ENCODE measurements at regions not wholly inside any gene's neighbourhood (a gene's known extent, or its start where the extent isn't known, plus 50 kb on each side); places are given as distances from the start of the nearest gene placed in this dataset.

DNA sequence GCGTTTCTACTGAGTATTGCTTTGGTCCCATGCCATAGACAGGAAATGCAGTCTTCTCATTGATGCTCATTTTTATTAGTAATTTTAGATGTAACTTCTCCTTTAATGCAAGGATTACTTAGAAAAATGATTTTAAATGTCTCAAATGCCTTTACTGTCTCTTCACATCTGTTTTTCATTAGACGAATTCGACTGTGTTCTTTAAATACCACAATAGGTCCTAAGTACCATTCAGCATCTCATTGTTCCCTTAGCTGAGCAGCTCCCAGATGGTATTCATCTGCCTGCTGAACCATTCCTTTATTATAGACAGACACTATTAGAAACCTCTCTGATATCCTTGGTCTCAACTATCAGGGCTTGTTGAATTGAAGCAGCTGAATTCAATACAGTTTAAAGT lies 113.6 kb downstream of the LSMEM1 start:
- DNase-seq: peak; percentile 86

DNA sequence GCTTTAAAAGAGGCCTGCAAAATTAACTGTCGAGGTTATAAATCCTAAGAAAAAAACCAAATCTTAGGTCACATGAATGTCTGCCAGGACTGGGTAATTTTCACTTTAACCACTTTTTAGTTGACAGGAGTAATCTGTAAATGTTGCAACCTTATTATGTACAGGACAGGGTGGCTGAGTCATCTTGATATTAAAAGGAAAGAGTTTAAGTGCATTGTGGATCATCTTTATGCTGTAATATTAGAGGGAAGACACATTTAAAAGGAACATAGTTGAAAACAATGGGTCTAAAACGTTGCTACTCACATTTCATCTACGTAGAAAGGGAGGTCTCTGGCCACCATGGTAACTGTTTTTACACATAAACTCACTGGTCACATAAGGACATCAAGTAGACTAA lies 115.5 kb downstream of the LSMEM1 start:
- DNase-seq: peak; percentile 19

DNA sequence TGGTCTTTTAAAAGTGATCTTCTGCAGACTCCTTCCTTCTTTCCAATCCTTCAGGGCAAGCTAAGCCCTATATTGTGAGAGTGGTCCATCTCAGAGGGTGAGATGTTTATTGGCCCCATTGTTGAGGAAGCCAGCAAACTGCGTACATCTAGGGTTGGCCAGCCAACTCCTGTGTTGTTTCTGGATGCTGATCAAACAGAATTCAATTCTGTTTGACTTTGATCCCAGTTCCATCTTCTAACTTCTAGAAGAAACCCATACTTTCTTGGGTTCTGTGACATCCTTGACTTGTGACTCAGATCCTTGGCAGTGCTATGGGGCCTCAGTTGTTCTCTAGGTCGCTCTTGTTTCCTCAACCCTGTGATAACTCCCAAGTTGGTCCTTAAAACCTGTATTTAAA lies 116.2 kb downstream of the LSMEM1 start:
- no peak for DNase-seq

DNA sequence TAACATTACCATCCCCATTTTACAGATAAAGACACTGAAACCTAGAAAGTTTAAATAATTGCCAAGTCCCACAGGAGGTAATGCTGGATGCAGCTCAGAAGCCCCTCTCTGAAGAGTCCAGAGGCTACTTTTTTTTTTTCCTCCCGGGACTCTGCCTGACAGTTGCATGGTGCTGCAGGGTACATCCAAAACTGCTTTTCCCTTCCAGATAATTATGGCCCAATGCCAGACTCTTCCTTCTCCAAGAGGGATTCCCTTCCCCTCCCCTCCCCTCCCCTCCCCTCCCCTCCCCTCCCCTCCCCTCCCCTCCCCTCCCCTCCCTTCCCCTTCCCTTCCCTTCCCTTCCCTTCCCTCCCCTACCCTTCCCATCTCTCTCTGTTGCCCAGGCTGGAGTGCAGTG lies 122.9 kb downstream of the LSMEM1 start:
- DNase-seq: no peak

DNA sequence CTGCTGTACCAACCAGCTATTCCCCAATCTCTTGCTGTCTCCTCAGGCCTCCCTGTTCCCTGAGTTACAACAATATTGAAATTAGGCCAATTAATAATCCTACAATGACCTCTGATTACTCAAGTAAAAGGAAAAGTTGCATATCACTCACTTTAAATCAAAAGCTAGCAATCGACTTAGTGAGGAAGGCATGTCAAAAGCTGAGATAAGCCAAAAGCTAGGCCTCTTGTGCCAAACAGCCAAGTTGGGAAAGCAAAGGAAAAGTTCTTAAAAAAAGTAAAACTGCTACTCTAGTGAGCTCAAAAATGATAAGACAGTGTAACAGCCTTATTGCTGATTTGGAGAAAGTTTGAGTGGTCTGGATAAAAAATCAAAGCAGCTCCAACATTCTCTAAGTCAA lies 129.8 kb downstream of the LSMEM1 start:
- no peak for DNase-seq

DNA sequence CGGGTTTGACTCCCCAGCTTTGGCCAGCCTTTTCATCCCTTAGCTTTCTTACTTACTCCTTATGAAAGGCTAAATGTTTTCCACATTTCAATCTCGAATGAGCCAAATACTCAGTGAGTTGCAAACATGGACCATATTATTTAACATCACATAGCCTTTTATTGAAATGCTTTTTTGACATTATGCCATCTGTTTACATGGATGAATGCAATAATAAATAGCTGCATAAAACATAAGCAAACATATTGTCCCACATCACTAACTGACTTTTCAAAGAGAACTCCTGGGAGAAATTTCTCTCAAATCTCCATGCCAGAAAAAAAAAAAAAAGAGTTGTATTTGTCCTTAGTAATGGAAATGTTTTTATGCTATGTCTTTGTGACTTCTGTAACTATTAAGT lies 134.9 kb downstream of the LSMEM1 start:
- DNase-seq: no peak

DNA sequence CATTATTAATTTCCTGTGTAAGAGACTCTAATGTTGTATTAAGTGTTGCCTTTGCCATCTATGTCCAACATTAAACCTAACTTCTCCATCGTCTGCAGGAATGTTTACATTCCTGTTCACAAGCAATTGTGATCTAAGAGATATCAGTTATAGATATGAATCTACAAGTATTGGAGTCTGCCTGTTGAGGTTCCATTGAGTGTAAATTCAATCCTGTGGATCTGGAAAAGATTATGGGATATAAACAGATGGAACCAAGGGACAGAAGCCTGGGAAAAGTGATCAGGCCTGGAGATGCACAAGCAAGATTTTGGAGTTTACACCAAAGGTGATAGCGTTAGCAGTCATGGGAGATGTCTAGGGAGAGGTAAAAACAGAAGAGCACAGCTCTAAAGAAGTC lies 135.5 kb downstream of the LSMEM1 start:
- no peak for DNase-seq

DNA sequence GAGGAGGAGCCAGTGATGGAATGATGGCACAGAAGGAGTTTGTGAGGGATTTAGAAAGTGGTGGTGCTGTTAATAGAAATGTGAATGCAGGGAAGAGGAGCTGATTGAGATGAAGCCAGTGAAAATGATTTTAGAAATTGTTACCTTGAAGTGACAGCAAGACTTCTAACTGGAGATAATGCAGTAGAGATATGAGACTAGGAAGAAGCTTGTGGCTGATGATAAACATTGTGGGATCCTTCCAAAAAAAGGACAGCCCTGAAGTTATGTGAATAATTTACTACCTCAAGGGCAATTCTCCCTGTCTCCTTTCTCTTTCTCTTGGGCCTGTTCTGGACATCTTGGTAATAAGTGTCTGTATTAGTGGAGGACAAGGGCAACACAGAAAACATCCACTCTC lies 138.6 kb downstream of the LSMEM1 start:
- DNase-seq: no peak

DNA sequence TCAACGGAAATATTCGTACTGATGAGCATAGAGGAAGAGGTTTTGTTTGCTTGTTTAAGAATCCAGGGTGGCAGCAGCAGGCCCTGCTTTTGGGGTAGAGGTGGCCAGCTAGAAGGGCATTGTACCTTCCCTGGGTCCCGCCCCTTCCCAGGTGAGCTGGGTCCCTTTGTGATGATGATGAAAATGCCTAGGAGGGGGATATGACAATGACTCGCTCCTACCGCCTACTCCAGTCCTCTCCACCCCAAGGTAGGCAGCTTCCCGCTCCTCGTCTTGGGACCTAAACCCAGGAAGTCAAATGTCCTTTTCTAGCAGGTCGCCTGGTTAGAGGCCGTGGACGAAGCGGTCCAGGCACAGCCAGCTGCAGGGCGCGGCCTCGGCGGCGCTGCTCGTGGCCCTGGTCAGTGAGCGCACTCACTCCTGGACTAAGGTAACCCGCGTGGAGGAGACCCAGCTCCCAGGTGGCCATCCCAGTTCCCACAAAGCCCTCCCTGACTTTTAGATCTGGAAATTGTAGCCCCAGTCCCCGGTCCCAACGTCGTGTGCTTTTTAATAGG lies 141.4 kb downstream of the LSMEM1 start:
- DNase-seq: no peak

DNA sequence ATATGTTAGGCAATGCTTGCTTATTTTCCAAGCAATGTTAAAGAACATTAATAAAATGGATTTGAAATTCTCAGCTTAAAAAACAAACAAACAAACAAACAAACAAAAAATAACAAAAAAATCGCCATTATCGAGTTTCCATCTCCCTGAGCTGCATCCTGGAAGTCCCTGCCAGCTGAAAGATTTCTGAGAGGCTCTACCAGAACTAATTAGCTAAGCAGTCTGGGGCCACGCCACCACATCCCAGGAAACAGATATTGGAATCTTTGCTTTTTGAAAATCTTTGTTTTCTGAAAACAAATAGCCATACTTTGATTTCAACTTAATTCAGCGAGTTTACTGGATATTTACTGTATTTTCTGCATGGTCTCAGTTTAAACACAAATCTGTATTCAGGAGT lies 143.6 kb downstream of the LSMEM1 start:
- no peak for DNase-seq

DNA sequence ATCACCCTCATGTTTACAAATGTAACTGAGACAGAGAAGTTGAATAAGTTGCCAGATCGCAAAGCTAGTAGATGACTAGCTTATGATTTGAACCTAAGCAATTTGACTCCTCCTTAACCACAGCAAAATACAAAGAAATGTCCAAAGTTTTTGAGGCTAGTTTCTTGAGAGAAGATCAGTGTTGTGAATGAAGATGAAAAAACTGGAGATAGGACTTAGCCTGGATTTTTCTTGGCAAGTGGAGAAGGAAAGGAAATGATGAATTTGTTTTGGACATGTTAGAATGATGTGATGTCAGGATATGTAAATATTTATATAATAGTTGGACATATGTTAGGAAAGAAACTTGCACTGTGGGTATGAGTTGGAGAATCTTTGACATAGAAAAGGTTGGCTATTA lies 149.8 kb downstream of the LSMEM1 start:
- peak; percentile 27 for DNase-seq

DNA sequence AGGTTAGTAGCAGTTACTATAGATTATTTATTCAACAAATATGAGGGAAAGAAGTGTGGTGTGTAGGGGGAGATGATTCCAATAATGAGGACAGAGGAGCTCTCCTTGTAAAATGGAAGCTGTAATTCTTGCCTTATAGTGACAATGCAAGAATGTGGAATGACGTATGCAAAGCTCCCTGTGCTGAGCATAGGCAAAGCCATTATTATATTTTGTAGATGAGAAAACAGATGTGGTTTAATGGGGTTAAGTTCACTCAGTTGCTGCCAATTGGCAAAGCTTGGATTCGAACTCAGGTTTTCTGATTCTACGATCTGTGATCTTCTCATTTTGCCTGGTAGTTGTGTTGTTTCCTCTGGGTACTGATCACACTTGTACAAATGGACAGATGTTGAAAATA lies 153.3 kb downstream of the LSMEM1 start:
- no peak for DNase-seq

DNA sequence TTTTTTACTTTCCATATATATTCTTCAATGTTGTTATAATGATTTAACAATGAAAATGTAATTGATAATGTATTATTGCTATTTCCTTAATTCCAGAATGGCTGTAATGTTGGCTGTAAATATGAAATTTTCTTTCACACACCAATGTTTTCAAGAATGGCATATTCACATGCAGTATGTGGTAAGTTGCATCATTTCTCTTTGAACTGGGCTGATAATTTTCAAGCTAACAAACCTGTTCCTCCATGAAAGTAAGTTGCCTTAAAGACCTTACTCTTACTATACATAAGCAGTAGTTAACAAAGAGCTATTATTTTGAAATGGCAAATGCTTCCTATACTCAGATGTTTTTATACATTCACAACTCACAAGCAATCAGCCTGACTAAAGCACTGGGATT lies 154.5 kb downstream of the TMEM168 start:
- DNase-seq: no peak

DNA sequence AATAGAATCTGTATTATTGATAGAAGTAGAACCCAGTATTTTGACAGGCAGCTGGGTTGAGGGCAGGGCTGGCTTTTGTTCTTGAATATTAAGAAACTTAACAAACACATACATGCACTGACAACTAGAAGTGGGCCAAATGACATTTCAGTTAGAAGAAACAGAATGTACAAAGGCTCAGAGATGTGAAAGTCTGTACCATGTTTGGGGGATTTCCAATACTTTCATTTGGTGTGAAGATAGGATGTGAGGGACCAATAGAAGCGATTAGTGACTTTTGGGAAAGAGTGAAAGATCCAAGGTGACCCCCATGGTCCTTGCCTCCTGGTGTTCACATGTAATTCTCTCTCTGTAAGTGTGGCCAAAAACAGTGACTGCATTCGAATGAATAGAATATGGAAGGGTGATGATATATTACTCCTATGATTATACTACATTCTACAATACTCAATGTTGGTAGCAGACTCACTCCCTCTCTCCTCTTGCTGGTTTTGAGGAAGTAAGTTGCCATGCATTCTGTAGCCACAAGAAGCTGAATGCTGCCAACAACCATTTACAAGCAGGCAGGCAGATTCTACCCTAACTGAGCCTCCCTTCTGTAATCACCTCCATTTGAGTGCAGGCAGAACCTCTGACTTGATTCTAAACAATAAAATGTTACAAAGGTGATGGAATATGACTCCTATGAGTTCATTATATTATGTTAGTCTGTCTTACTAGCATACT lies 151.4 kb downstream of the TMEM168 start:
- DNase-seq: no peak

DNA sequence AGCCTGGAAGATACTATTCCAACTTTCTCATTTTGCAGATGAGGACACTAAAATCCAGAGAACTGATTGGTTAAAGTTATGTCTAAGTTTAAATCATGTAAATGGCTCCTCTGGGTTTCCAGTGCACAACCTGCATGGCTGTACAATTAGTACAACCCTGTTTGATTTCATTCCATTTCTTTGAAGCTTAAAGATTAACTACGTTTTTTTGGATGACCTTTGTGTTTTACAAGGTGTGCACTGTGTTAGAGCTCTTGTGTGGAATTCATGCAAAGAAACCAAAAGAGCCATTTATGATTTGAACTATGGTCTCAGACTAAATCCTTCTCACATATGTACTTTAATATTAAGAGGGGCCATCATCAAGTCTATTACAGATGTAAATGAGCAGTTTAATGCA lies 149.5 kb downstream of the TMEM168 start:
- no peak for DNase-seq

DNA sequence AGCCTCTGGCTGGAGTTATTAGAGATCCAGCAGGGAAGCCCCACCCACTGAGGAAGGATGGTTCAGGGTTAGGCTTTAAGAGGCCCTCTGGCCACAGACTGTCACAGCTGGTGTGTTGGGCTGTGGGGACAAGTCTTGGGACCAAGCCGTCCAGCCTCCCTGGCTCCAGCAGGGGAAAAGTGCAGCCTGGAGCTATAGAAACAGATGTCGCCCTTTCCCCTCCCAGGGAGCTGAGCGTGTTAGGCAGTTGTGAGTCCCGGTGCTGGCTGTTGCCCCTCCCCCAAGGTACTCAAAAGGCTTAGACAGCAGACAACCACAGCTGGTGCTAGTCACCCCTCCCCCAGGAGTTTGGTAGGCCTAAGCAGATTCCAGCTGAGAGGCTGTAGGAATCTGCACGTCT lies 143.4 kb downstream of the TMEM168 start:
- DNase-seq: no peak

DNA sequence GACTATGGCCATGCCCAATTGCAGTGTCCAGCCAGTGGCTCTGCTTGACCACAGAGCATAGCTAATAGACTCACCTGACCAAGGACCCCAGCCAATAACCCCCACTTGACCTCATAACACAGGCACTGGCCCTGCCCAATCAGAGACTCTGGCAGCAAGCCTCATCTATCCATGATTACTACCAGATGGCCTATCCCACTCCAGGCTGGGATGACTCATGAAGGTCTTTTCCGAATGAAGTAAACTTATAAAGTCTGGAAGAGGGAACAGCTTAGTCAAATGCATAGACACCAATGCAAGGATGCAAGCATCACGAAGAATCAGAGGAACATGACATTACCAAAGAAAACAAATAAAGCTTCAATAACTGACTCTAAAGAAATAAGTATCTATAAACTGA lies 141.4 kb downstream of the TMEM168 start:
- no peak for DNase-seq

DNA sequence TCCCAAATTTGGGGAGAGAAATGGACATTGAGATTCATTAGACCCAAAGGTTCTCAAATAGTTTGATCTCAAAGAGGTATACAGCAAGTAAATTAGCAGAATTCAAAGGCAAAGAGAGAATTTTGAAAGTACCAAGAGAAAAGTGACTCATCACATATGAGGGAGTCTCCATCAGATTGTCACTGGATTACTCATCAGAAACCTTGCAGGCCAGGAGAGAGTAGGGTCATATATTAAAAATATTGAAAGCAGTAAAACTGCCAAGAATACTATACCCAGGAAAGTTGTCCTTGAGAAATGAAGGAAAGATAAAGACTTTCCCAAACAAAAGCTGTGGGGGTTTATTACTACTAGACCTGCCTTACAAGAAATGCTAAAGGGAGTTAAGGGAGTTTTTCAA lies 140.6 kb downstream of the TMEM168 start:
- no peak for DNase-seq

DNA sequence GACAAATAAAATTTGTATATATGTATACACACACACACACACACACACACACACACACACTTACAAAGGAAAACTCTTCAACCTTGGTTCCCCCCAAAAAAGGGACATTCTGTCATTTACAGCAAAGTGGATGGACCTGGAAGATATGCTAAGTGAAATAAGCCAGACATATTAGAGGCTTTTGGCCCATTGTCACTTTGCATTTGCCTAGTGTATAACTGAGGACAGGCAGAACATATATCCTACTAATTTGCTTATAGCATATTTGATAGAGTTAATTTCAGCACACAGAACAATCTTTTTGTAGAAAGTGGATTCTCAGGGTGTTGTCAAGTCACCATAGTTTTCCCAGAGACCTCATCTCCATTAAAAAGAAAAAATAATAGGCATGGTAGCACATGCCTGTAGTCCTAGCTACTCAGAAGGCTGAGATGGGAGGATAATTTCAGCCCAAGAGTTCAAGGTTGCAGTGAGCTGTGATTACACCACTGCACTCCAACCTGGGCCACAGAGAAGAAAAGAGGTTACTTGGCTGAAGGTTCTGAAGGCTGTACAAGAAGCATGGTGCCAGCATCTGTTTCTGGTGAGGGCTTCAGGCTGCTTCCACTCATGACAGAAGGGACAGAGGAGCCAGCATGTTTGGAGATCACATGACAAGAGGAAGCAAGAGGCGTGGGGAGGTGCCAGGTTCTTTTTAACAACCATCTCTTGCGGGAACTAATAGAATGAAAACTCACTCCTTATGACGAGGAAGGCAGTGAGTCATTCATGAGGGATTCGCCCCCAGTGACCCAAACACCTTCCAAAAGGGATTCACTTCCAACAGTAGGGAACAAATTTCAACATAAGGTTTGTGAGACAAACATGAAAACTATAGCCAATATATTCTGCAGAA lies 135.6 kb downstream of the TMEM168 start:
- no peak for DNase-seq

DNA sequence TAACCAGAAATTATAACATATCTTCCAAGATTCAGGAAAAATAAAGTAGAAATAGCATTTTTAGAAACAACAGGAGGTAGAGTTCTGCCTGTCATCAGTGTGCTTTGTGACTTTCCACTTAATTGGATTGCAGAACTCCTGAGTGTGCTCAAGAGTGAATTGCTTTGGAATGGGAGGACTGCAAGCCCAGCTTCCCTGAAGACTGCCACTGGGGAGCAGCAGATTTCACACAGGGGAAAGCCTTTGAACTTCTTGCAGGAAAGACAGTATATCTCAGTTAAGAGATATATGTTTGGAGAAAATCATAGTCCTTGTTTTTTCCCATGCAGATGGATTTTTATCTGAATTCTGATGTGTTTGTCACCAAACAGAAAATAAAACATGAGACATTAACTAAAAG lies 124.5 kb downstream of the TMEM168 start:
- DNase-seq: peak; percentile 8

DNA sequence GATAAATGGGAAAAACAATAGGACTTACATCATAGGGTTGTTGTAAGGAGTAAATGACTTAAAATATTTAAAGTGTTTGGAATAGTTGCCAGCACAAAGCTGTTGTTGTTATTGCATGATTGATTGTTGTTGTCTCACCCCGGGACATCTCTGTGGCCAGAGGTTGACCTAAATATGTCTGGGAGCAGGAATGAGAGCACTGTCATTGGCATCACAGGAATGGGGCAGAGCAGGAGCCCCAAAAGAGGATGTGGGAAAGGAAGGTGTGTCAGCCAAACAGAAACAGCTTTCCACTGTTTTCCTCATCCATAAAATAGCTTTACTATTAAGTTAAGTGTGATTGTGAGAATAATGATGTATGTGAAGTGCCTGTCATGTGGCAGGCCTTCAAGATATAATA lies 121.6 kb downstream of the TMEM168 start:
- no peak for DNase-seq

DNA sequence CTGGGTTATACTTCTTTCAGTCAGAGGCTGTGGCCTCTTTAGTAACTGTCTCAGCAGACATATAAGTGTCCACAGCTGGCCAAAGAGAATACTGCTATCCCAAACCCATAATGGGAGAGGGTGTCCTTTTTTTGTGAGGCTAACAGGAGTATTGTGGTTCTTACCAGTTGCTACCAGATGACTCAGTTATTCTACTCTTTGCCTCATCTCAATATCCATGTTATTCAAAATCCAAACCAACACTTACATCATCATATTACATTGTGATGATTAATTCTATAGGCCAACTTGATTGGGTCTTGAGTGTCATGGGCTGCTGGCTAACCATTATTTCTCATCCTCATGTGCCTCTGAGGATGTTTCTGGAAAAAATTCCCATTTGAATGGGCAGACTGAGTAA lies 120.9 kb downstream of the TMEM168 start:
- DNase-seq: no peak

DNA sequence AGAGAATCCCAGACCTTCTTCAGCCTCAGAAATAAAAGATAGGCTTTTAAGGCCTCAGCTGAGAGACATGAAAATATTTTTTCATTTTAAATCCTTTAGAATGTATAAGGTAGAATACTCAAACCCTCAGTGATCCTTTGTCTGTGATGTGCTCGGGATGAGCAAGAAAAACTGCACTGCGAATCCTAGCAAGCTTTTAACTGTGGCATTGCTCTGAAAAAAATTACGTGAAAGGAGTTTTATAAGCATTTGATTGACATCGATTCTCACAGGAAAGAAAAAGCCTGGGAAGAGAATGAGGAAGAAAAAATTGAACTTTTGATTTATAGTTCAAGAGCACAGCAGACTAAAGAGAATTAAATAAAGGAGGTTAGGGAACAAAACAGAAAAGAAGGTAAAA lies 120.0 kb downstream of the TMEM168 start:
- no peak for DNase-seq

DNA sequence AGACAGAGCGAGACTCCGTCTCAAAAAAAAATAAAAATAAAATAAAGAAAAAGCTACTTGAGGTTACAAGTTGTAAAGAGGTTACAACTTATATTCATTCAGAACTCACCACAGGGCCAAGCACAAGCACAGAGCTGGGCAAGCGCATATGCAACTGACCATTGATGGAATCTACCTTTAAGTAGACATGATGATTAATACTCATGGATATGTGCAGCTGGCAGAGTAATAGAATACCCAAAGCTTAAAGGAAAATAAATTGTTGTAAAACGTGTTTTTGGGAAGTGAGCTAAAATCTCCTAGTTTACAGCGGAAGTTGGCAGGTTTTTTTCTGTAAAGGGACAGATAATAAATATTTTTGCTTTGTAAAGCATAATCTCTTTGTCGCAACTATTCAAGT lies 111.6 kb downstream of the TMEM168 start:
- DNase-seq: no peak
